ACC112 (cell line): ENCODE measurements at regions not wholly inside any gene's neighbourhood (a gene's known extent, or its start where the extent isn't known, plus 50 kb on each side); places are given as distances from the start of the nearest gene placed in this dataset.

Experiments
- H2AFZ ChIP-seq: fragments of 200-600 bp; sonication (generic); one replicate; pipeline ENCODE4 v1.6.0; 2017; ENCODE audit warnings: antibody characterized with exemption, low read length; ENCODE audit not compliant: unreplicated experiment
- H3K27ac ChIP-seq: fragments of 200-600 bp; sonication (generic); 2 replicates; pipeline ENCODE4 v1.5.1; 2014; ENCODE audit warnings: low read depth, mild to moderate bottlenecking, antibody characterized with exemption, low read length, moderate library complexity
- H3K27me3 ChIP-seq: fragments of 200-600 bp; sonication (generic); 2 replicates; pipeline ENCODE4 v1.6.1; 2014; ENCODE audit warnings: mild to moderate bottlenecking, antibody characterized with exemption, low read length, moderate library complexity, mixed read lengths; ENCODE audit not compliant: insufficient read depth
- H3K36me3 ChIP-seq: fragments of 200-600 bp; sonication (generic); 2 replicates; pipeline ENCODE4 v1.6.1; 2016; ENCODE audit warnings: mild to moderate bottlenecking, antibody characterized with exemption, low read length, moderate library complexity, mixed read lengths; ENCODE audit not compliant: insufficient read depth
- H3K4me1 ChIP-seq: fragments of 200-600 bp; sonication (generic); one replicate; pipeline ENCODE4 v1.6.1; 2016; ENCODE audit warnings: low read length, mixed read lengths; ENCODE audit not compliant: insufficient read depth, unreplicated experiment, control insufficient read depth
- H3K4me3 ChIP-seq: fragments of 200-600 bp; sonication (generic); 2 replicates; pipeline ENCODE4 v1.5.1; 2014; ENCODE audit warnings: mild to moderate bottlenecking, low read depth, low read length
- H3K79me2 ChIP-seq: fragments of 200-600 bp; sonication (generic); one replicate; pipeline ENCODE4 v1.6.0; 2016; ENCODE audit warnings: low read length; ENCODE audit not compliant: control insufficient read depth, unreplicated experiment, insufficient read depth

DNA sequence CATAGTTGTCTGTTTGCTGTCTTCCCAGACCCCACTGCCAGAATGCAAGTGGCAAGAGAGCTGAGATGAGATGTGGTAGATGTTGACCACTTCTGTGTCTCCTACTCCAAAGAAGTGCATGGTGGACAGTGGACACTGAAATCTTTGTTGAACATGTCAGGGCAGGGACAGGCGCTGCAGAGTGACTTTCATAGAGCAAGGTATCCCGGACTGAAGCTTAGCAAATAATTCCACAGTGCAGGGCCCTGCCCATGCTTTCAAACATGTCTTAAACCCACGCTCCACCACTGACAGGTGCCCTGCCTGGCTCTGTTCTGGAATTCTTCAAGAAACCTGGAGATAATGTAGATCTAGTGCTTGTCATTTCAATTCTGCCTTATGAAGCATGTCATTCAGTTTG lies 470.5 kb upstream of the ID2 start:
- Histone ChIP-seq H2AFZ (no peak overlapping the region), H3K79me2 (no peaks in the 10 kb centered on the region), H3K4me1 (peaks cover 10% of the 10 kb centered on the region), H3K4me3 (no peak overlapping the region), H3K27ac (no peak overlapping the region), H3K27me3 (no peaks in the 10 kb centered on the region), H3K36me3 (no peaks in the 10 kb centered on the region; the same call in 1 of the 2 replicates)

DNA sequence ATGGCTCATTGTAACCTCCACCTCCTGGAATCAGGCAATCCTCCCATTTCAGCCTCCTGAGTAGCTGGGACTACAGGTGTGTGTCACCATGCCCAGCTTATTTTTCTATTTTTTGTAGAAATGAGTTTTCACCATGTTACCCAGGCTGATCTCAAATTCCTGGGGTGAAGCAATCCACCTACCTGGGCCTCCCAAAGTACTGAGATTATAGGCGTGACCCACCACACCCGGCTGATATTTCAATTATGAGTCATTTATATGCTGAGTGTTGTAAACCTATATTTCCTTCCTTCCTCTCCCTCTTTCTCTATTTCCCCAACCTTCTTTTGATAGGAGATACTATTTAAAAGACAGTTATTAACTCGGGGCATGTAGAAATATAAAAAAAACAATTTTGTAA lies 469.6 kb upstream of the ID2 start:
- H3K27me3 ChIP-seq, result no peaks in the 10 kb centered on the region

GRCh38 chr2:8214036-8214615 lies 467.7 kb upstream of the ID2 start:
- Histone ChIP-seq H3K79me2 (no peaks in the 10 kb centered on the region), H3K27me3 (no peaks in the 10 kb centered on the region), H3K4me1 (peaks cover 10% of the 10 kb centered on the region), H3K27ac (no peak overlapping the region), H3K36me3 (no peaks in the 10 kb centered on the region), H3K4me3 (no peak overlapping the region), H2AFZ (no peak overlapping the region)

More for the DNA sequence above, 469.6 kb upstream of the ID2 start:
- Histone ChIP-seq H3K36me3 (no peaks in the 10 kb centered on the region; the same call in 1 of the 2 replicates), H3K79me2 (no peaks in the 10 kb centered on the region), H3K27ac (no peak overlapping the region), H2AFZ (no peak overlapping the region), H3K4me1 (peaks cover 10% of the 10 kb centered on the region), H3K4me3 (no peak overlapping the region)

GRCh38 chr2:8215159-8215863 lies 466.5 kb upstream of the ID2 start:
- no peak overlapping the region for H2AFZ ChIP-seq
- no peak overlapping the region for H3K27ac ChIP-seq
- H3K27me3 ChIP-seq, result no peaks in the 10 kb centered on the region
- no peak overlapping the region for H3K4me3 ChIP-seq
- H3K4me1 ChIP-seq, result peaks cover 10% of the 10 kb centered on the region
- no peaks in the 10 kb centered on the region for H3K79me2 ChIP-seq
- no peaks in the 10 kb centered on the region for H3K36me3 ChIP-seq

- no peak overlapping the region for H2AFZ ChIP-seq
- peaks cover 10% of the 10 kb centered on the region for H3K4me1 ChIP-seq
- H3K79me2 ChIP-seq, result no peaks in the 10 kb centered on the region
- no peaks in the 10 kb centered on the region for H3K27me3 ChIP-seq
- H3K36me3 ChIP-seq, result no peaks in the 10 kb centered on the region
- no peak overlapping the region for H3K27ac ChIP-seq
- no peak overlapping the region for H3K4me3 ChIP-seq
Observed at GRCh38 chr2:8215982-8216381, 465.9 kb upstream of the ID2 start.

- no peak overlapping the region for H3K4me3 ChIP-seq
- no peak overlapping the region for H2AFZ ChIP-seq
- H3K4me1 ChIP-seq, result peaks cover 10% of the 10 kb centered on the region
- H3K27ac ChIP-seq, result no peak overlapping the region
- H3K27me3 ChIP-seq, result no peaks in the 10 kb centered on the region
- H3K79me2 ChIP-seq, result no peaks in the 10 kb centered on the region
- H3K36me3 ChIP-seq, result no peaks in the 10 kb centered on the region
Observed at GRCh38 chr2:8216397-8216796, 465.5 kb upstream of the ID2 start.

DNA sequence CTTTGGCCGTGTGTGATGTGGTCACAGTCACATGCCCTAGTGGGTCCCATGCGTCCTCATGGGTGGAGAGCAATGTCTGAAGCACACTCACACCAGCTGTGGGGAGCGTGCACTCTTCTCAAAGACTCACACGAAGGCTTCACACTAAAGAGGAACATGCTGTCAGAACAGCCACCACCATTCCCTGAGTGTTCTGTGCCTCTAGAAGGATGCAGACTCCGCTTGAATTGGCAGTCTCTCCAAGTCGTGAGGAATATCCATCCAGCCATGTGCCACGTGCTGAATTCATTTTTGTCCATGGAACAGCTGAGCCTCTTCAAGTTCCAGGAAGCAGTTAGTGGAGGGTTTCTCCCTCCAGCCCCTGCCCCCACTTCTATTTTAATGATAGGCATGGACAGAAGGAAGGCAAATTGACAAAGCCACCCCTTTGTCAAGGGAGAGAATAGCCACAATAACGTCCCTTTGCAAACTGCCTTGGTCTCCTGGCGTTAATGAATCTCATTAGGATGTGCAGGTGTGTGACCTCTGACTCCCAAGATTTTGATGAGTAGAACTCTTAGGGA lies 464.3 kb upstream of the ID2 start:
- Histone ChIP-seq H3K27ac (no peak overlapping the region), H3K79me2 (no peaks in the 10 kb centered on the region), H3K27me3 (no peaks in the 10 kb centered on the region), H2AFZ (no peak overlapping the region), H3K4me3 (no peak overlapping the region), H3K36me3 (no peaks in the 10 kb centered on the region), H3K4me1 (peaks cover 10% of the 10 kb centered on the region)

DNA sequence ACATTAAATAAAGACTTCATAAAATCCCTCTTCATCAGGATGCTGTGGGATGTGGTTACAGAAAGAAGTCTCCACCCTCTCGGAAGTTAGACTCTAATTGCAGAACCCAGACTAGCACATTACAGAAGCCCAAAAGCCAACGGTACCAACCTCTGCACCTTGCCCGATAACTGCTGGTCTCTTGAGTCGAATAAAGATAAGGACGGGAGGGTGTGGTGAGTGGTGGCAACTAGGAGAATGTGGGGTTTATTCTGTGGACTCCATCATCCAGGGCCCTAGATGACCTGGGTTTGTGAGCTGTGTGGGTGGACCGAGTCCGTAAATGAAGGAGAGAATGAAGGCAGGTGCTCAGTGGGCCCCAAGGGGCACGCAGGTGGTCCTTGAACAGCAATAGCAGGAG lies 462.8 kb upstream of the ID2 start:
- Histone ChIP-seq H3K27me3 (no peaks in the 10 kb centered on the region), H3K4me1 (peaks cover 5% of the 10 kb centered on the region), H3K4me3 (no peak overlapping the region), H3K27ac (no peak overlapping the region), H2AFZ (no peak overlapping the region), H3K36me3 (no peaks in the 10 kb centered on the region), H3K79me2 (no peaks in the 10 kb centered on the region)

DNA sequence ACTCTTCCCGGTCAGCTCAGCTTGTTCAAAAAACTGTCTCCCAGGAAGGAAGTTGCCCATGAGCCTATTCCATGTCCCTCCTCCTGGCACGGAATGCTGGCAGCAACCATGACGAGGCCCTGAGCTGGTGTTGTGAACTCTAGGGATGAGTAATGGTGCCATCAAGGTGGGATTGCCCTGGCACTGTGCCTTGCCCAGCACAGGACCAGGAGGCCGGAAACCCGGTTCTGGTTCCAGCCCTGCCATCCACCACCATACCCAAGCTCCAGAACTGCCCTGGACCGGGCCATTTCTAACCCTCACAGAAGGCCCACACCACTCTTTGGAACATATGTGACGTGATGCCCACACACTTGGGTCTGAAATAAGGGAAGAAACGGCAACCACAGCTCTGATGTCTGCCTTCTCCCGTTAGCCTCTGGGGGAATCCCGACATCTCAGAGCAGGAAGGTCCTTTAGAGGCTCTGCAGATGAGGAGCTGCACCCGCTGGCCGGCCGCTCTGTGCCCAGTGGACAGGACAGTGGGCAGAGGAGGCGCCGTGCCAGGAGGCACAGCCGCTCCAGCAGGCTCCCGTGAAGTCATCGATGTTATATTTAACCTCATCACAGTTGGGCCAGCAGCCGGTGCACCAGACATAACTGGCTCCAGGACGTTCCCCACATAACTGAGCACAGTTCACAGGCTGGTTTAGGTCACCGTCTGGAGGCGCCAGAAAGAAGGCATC lies 462.1 kb upstream of the ID2 start:
- H3K27me3 ChIP-seq, result no peaks in the 10 kb centered on the region
- no peak overlapping the region for H3K27ac ChIP-seq
- no peaks in the 10 kb centered on the region for H3K79me2 ChIP-seq
- no peaks in the 10 kb centered on the region for H3K4me1 ChIP-seq
- H2AFZ ChIP-seq, result no peak overlapping the region
- H3K36me3 ChIP-seq, result no peaks in the 10 kb centered on the region
- H3K4me3 ChIP-seq, result no peak overlapping the region

GRCh38 chr2:8222979-8223694 lies 458.7 kb upstream of the ID2 start:
- Histone ChIP-seq H3K27me3 (no peaks in the 10 kb centered on the region), H3K27ac (no peak overlapping the region), H3K36me3 (no peaks in the 10 kb centered on the region), H2AFZ (no peak overlapping the region), H3K4me3 (no peak overlapping the region), H3K4me1 (no peaks in the 10 kb centered on the region), H3K79me2 (no peaks in the 10 kb centered on the region)
